OCI-LY3 (cell line): ENCODE measurements at regions not wholly inside any gene's neighbourhood (a gene's known extent, or its start where the extent isn't known, plus 50 kb on each side); places are given as distances from the start of the nearest gene placed in this dataset.

Experiments
- EZH2phosphoT487 ChIP-seq: fragments of 200-600 bp; shearing (Covaris generic); IDR thresholded peaks from 2 replicates; pipeline ENCODE4 v1.6.1; 2018; ENCODE audit warnings: antibody characterized with exemption, mixed run types, low read depth
- TF ChIP-seq, protein P1 (sequence below): fragments of 200-600, 300-600 bp; sonication (generic); IDR thresholded peaks from 2 replicates; pipeline ENCODE4 v1.5.1; 2014; ENCODE audit warnings: antibody characterized with exemption, low read length, low read depth

DNA sequence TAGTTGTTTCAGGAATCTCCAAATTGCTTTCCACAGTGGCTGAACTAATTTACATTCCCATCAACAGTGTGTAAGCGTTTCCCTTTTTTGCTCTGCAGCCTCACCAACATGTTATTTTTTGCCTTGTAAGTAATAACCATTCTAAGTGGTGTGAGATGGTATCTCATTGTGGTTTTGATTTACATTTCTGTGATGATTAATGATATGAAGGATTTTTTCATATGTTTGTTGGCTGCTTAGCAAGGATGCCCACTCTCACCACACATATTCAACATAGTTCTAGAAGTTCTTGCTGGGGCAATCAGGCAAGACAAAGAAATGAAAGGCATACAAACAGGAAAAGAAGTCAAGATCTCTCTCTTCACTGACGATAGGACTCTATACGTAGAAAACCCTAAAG, 472.4 kb downstream of the ZNF674 start:
- TF ChIP-seq, protein P1, sequence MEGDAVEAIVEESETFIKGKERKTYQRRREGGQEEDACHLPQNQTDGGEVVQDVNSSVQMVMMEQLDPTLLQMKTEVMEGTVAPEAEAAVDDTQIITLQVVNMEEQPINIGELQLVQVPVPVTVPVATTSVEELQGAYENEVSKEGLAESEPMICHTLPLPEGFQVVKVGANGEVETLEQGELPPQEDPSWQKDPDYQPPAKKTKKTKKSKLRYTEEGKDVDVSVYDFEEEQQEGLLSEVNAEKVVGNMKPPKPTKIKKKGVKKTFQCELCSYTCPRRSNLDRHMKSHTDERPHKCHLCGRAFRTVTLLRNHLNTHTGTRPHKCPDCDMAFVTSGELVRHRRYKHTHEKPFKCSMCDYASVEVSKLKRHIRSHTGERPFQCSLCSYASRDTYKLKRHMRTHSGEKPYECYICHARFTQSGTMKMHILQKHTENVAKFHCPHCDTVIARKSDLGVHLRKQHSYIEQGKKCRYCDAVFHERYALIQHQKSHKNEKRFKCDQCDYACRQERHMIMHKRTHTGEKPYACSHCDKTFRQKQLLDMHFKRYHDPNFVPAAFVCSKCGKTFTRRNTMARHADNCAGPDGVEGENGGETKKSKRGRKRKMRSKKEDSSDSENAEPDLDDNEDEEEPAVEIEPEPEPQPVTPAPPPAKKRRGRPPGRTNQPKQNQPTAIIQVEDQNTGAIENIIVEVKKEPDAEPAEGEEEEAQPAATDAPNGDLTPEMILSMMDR = no peak
- no peak for TF ChIP-seq EZH2phosphoT487
